Heart right ventricle (tissue), 16 donors: ENCODE measurements at regions not wholly inside any gene's neighbourhood (a gene's known extent, or its start where the extent isn't known, plus 50 kb on each side); places are given as distances from the start of the nearest gene placed in this dataset.

Source experiments
- ATAC-seq, 8 donors: fragments of 200-7000 bp; cut with Tn5 transposase; one replicate each; pipeline ENCODE4 v1.9.1; 2020; ENCODE audit warnings: mild to moderate bottlenecking in 8 of 8, moderate library complexity in 8 of 8, moderate number of reproducible peaks in 1 of 8
- DNase-seq, 2 donors: peaks; one replicate each; pipeline ENCODE4 v3.0.0-alpha.2; 2020
- H3K27ac ChIP-seq, 10 donors: fragments of 200-600 bp; sonication (generic) in 2 of 10; one replicate each; pipeline versions ENCODE4 v1.5.0 to v1.8.0; 2020 to 2022; ENCODE audit warnings: mild to moderate bottlenecking in 3 of 10
- H3K27me3 ChIP-seq, 7 donors: fragments of 200-600 bp; one replicate each; pipeline ENCODE4 v1.8.0; 2021 to 2022; ENCODE audit warnings: mild to moderate bottlenecking in 2 of 7
- H3K36me3 ChIP-seq, 9 donors: fragments of 200-600 bp; sonication (generic) in 1 of 9; one replicate each; pipeline versions ENCODE4 v1.5.0 to v1.8.0; 2020 to 2022; ENCODE audit warnings: mild to moderate bottlenecking in 2 of 9
- H3K4me1 ChIP-seq, 9 donors: fragments of 200-600 bp; sonication (generic) in 1 of 9; one replicate each; pipeline versions ENCODE4 v1.5.0 to v1.8.0; 2020 to 2022; ENCODE audit warnings: mild to moderate bottlenecking in 4 of 9
- H3K4me3 ChIP-seq, 10 donors: fragments of 200-600 bp; sonication (generic) in 2 of 10; one replicate each; pipeline versions ENCODE4 v1.5.0 to v1.8.0; 2020 to 2022; ENCODE audit warnings: mild to moderate bottlenecking in 7 of 10, moderate library complexity in 2 of 10
- H3K9me3 ChIP-seq, 11 donors: fragments of 200-600 bp in 10 of 11; sonication (generic) in 2 of 11; one replicate each; pipeline versions ENCODE4 v1.5.0 to v1.8.0; 2013 to 2022; ENCODE audit warnings: mild to moderate bottlenecking in 2 of 11, control low read depth in 1 of 11, moderate library complexity in 1 of 11
- CTCF ChIP-seq, 9 donors: fragments of 200-600 bp; sonication (generic) in 2 of 9; IDR thresholded peaks; one replicate each; pipeline versions ENCODE4 v1.5.0 to v1.8.0; 2021 to 2022; ENCODE audit warnings: antibody characterized with exemption in 9 of 9, mild to moderate bottlenecking in 5 of 9, moderate library complexity in 1 of 9
- WGBS, 2 donors: extraction: QIAGEN DNeasy Blood & Tissue Kit; methylation state at CpG; one replicate each; pipeline ENCODE4 v1.1.7; 2013; ENCODE audit warnings: inconsistent platforms in 1 of 2; 5-methylcytosine and 5-hydroxymethylcytosine counted together
- intact Hi-C, 10 donors: fragments of 100-400 bp; cut with DNase I; formaldehyde crosslinking; loops; one replicate each; pipeline versions ENCODE4 v1.11.1 to v1.14.2; 2022
- donor health status: Arrhythmogenic right ventricular cardiomyopathy.
- donor health status: ischemic (EF 13 %, LVEDD 7.1; RV severe dilation, severe dysfunction).
- donor health status: healthy with polysubstance abuse.
- donor health status: DM: no; HTN: yes; CAD: no.
- donor health status: DM: no; HTN: no; CAD: no.
- donor health status: ischemic (EF 25% LVEDD 6.9; RV normal size, moderate dysfunction).
- donor health status: ischemic (EF 25% LVEDD 5.7; RV mildly dilated, moderate dysfunction).
- donor health status: healthy.
- donor health status: DM: yes; HTN: yes; CAD: no.
- donor health status: Ischemic cardiomyopathy.
- donor health status: ischemic (EF 35%, LVEDD 5.7; RV mildly dilated, moderate dysfunction).
- donor health status: nonischemic (EF 11% LVEDD 7.7; RV severe dilation, severe dysfunction).
- donor health status: DM: yes; HTN: yes; CAD: no.
- donor health status: PGD.
- donor health status: ischemic (EF 29% LVEDD 5.4; RV normal size, mild dysfunction).
- donor health status: nonischemic (EF 23%, LVEDD 6.1; RV moderate dilation, normal function).

GRCh38 chr2:30371772-30372373, 75.2 kb upstream of the LCLAT1 start:
- H3K27ac ChIP-seq, result no peak overlapping the region
- WGBS, 2 donors, result 70 to 82% methylated on average over 6 of the region's 6 CpGs
- no peak for TF ChIP-seq CTCF (IDR thresholded peaks at IDR 0.05)
- ATAC-seq, result peak in 3 of 8 donors; percentile 53 to 92 (median 54)
- H3K4me3 ChIP-seq, result no peak overlapping the region
- H3K36me3 ChIP-seq, result no peaks in the 10 kb centered on the region
- H3K9me3 ChIP-seq, result no peaks in the 10 kb centered on the region
- no peaks in the 10 kb centered on the region for H3K27me3 ChIP-seq
- no peak for DNase-seq
- intact Hi-C loops, result no loop called here
- peaks cover 0 to 8% (median 0%) of the 10 kb centered on the region in 9 donors for H3K4me1 ChIP-seq

GRCh38 chr2:30372826-30373225, 74.2 kb upstream of the LCLAT1 start:
- ATAC-seq, result no peak
- peaks cover 0 to 7% (median 0%) of the 10 kb centered on the region in 9 donors for H3K4me1 ChIP-seq

GRCh38 chr2:30373881-30374302, 73.2 kb upstream of the LCLAT1 start:
- intact Hi-C loops, result no loop called here
- H3K27me3 ChIP-seq, result no peaks in the 10 kb centered on the region
- no peak overlapping the region for H3K4me3 ChIP-seq
- DNase-seq, result no peak
- H3K27ac ChIP-seq, result no peak overlapping the region
- 83 to 85% methylated on average over 9 of the region's 9 CpGs for WGBS, 2 donors
- ATAC-seq, result no peak
- TF ChIP-seq CTCF (IDR thresholded peaks at IDR 0.05), result no peak
- peaks cover 0 to 5% (median 0%) of the 10 kb centered on the region in 9 donors for H3K4me1 ChIP-seq
- H3K9me3 ChIP-seq, result no peaks in the 10 kb centered on the region
- no peaks in the 10 kb centered on the region for H3K36me3 ChIP-seq

More at GRCh38 chr2:30372826-30373225, 74.2 kb upstream of the LCLAT1 start:
- Histone ChIP-seq H3K9me3 (no peaks in the 10 kb centered on the region), H3K27ac (no peak overlapping the region), H3K27me3 (no peaks in the 10 kb centered on the region), H3K36me3 (no peaks in the 10 kb centered on the region), H3K4me3 (no peak overlapping the region)
- intact Hi-C loops, result no loop called here
- no peak for TF ChIP-seq CTCF (IDR thresholded peaks at IDR 0.05)
- DNase-seq, result no peak

- no peak for TF ChIP-seq CTCF (IDR thresholded peaks at IDR 0.05)
Observed at GRCh38 chr2:30374380-30374779, 72.7 kb upstream of the LCLAT1 start.

More at GRCh38 chr2:30374380-30374779, 72.7 kb upstream of the LCLAT1 start:
- DNase-seq (no peak), ATAC-seq (no peak)
- WGBS, 2 donors, result 88 to 98% methylated on average over 2 of the region's 2 CpGs
- no peaks in the 10 kb centered on the region for H3K9me3 ChIP-seq
- H3K4me1 ChIP-seq, result peaks cover 0 to 5% (median 0%) of the 10 kb centered on the region in 9 donors
- H3K27ac ChIP-seq, result no peak overlapping the region
- H3K4me3 ChIP-seq, result no peak overlapping the region
- no peaks in the 10 kb centered on the region for H3K36me3 ChIP-seq
- no peaks in the 10 kb centered on the region for H3K27me3 ChIP-seq
- intact Hi-C loops, result no loop called here
